Cardiac muscle cell (in vitro differentiated cells and primary cell): ENCODE measurements at regions not wholly inside any gene's neighbourhood (a gene's known extent, or its start where the extent isn't known, plus 50 kb on each side); places are given as distances from the start of the nearest gene placed in this dataset.
A peak's percentile ranks its signal among the peaks of the same experiment; 100 is the strongest.

Source experiments
- DNase-seq, 2 donors: peaks; one replicate each; pipeline versions ENCODE4 v3.0.0 to v3.0.0-alpha.2; 2010 to 2017; ENCODE audit warnings: low read depth in 1 of 2, low spot score in 1 of 2
- H3K27ac ChIP-seq: fragments of 200-600 bp; sonication (generic); 2 replicates; pipeline ENCODE4 v1.5.1; 2016
- H3K27me3 ChIP-seq: fragments of 200-600 bp; sonication (generic); 2 replicates; pipeline ENCODE4 v1.6.0; 2016; ENCODE audit warnings: control low read depth
- H3K36me3 ChIP-seq: fragments of 200-600 bp; sonication (generic); 2 replicates; pipeline ENCODE4 v1.5.1; 2016; ENCODE audit warnings: control low read depth
- H3K4me1 ChIP-seq: fragments of 200-600 bp; sonication (generic); 2 replicates; pipeline ENCODE4 v1.8.1; 2017; ENCODE audit warnings: low read depth, mild to moderate bottlenecking, mixed run types
- H3K4me3 ChIP-seq: fragments of 200-600 bp; sonication (generic); 2 replicates; pipeline ENCODE4 v1.5.1; 2016; ENCODE audit warnings: mild to moderate bottlenecking
- H3K9me3 ChIP-seq: fragments of 200-600 bp; sonication (generic); 2 replicates; pipeline ENCODE4 v1.5.1; 2017; ENCODE audit warnings: low read depth, mild to moderate bottlenecking, control low read depth
- TF ChIP-seq, protein P1 (sequence below): IDR thresholded peaks from 2 replicates; pipeline ENCODE4 v1.5.1; 2012; ENCODE audit warnings: low read depth, mild to moderate bottlenecking, low read length

DNA sequence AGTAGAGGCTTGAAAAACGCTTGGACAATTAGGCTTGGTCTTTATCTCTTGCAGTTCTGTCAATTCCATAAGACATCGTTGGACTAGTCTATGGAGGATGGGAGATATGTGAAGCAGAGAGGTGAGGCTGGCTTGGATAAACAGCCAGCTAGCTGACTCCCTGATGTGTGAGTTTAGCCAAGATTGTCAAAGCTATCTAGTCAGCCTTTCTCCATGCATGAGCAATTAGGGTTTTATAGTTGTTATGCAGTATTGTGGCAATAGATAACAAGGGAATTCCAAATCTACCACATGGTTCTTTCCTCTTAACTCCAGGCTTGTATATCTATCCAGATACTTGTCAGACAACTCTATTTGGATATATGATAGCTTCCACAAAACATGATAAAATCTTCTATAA is 153.6 kb upstream of the NRXN3 start:
- TF ChIP-seq, protein P1, sequence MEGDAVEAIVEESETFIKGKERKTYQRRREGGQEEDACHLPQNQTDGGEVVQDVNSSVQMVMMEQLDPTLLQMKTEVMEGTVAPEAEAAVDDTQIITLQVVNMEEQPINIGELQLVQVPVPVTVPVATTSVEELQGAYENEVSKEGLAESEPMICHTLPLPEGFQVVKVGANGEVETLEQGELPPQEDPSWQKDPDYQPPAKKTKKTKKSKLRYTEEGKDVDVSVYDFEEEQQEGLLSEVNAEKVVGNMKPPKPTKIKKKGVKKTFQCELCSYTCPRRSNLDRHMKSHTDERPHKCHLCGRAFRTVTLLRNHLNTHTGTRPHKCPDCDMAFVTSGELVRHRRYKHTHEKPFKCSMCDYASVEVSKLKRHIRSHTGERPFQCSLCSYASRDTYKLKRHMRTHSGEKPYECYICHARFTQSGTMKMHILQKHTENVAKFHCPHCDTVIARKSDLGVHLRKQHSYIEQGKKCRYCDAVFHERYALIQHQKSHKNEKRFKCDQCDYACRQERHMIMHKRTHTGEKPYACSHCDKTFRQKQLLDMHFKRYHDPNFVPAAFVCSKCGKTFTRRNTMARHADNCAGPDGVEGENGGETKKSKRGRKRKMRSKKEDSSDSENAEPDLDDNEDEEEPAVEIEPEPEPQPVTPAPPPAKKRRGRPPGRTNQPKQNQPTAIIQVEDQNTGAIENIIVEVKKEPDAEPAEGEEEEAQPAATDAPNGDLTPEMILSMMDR, result no peak
- Histone ChIP-seq H3K36me3 (no peaks in the 10 kb centered on the region), H3K4me3 (no peak overlapping the region), H3K27me3 (peaks cover 6% of the 10 kb centered on the region), H3K9me3 (no peaks in the 10 kb centered on the region), H3K27ac (no peak overlapping the region), H3K4me1 (no peaks in the 10 kb centered on the region)
- DNase-seq, result no peak

DNA sequence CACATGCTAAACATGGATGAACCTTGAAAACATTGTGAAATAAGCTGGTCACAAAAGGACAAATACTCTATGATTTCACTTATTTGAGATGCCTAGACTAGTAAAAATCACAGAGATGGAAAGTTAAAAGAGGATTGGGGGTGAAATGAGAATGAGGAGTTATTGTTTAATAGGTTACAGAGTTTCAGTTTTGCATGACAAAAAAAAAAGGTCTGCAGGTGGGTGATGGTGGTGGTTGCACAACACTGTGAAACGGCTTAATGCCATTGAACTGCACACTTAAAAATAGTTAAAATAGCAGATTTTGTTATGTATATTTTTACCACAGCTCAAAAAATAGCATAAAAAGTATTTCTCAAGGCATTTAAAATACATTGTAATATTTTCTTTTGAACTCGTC is 151.9 kb upstream of the NRXN3 start:
- H3K9me3 ChIP-seq, result no peaks in the 10 kb centered on the region
- no peak overlapping the region for H3K27ac ChIP-seq

DNA sequence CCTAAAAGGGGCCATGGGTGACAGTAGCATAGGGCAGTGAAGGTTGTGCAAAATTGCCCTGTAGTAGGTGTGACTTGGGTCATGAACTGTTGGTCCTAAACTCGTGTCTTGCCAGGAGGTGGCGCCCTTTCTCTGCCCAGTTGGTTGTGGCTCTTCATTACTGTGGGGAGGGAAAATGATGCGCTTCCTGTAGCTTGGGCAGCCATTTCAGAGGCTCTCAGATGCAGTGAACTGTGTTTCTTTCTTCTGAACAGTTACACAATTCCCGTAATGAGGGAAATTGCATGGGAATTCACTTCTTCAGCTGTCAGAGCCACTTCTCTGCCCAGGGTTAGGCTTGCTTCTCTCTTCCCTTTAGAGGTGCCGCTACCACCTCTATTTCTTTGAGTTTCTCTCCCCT is 148.1 kb upstream of the NRXN3 start:
- H3K4me1 ChIP-seq, result no peaks in the 10 kb centered on the region
- H3K9me3 ChIP-seq, result no peaks in the 10 kb centered on the region
- H3K27ac ChIP-seq, result no peak overlapping the region
- TF ChIP-seq, protein P1, result peak; percentile 44
- H3K27me3 ChIP-seq, result peaks cover 6% of the 10 kb centered on the region
- no peaks in the 10 kb centered on the region for H3K36me3 ChIP-seq
- no peak overlapping the region for H3K4me3 ChIP-seq
- DNase-seq, result peak; percentile 47 to 75

More for the DNA sequence above, 151.9 kb upstream of the NRXN3 start:
- TF ChIP-seq, protein P1, result no peak
- Histone ChIP-seq H3K4me3 (no peak overlapping the region), H3K36me3 (no peaks in the 10 kb centered on the region), H3K27me3 (peaks cover 6% of the 10 kb centered on the region), H3K4me1 (no peaks in the 10 kb centered on the region)
- DNase-seq, result no peak

DNA sequence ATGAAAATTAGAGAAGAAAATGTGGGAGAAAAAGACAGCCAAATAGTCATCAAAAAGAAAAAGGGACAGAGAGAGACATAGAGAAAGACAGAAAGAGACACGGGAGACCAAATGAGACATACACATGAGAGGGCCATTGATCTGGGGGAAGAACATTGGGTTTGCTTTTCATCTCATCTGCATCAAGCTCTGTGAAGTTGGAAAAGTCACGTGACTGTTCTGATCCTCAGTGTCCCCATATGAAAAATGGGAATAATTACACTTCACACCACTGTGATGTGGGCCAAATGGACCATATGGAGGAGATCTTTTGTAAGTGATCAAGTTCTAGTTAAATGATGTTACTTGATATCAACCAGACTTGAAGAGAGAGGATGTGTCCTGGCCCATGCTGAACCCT is 147.1 kb upstream of the NRXN3 start:
- no peak for DNase-seq
- Histone ChIP-seq H3K4me3 (no peak overlapping the region), H3K36me3 (no peaks in the 10 kb centered on the region), H3K9me3 (no peaks in the 10 kb centered on the region), H3K27ac (no peak overlapping the region), H3K4me1 (no peaks in the 10 kb centered on the region), H3K27me3 (peaks cover 6% of the 10 kb centered on the region)
- TF ChIP-seq, protein P1, result no peak

DNA sequence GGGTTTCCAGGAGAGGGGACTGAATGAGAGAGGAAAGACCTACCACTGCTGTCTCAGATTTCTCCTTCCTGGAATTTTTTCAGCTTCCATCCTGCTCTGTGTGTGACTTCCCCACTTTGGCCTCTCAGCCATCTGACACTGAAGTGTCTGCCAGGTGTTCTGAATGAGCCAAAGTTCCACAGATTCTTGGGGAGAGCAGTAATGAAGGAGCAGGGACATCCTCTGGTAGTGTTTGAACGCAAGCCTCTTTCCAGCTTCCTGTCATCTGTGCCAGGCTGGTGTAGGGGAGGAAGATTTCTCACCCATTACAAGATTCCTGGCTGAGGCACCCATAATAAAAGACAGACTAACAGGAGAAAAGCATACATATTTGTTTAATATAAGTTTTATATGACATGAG is 141.7 kb upstream of the NRXN3 start:
- DNase-seq, result no peak
- H3K4me3 ChIP-seq, result no peak overlapping the region
- no peaks in the 10 kb centered on the region for H3K4me1 ChIP-seq
- no peaks in the 10 kb centered on the region for H3K36me3 ChIP-seq
- no peaks in the 10 kb centered on the region for H3K9me3 ChIP-seq
- no peak overlapping the region for H3K27ac ChIP-seq
- H3K27me3 ChIP-seq, result peaks cover 17% of the 10 kb centered on the region
- TF ChIP-seq, protein P1, result no peak
